GM12878 (cell line): ENCODE measurements at regions not wholly inside any gene's neighbourhood (a gene's known extent, or its start where the extent isn't known, plus 50 kb on each side); places are given as distances from the start of the nearest gene placed in this dataset.

Source experiments
- FOXM1 ChIP-seq: IDR thresholded peaks from 2 replicates; pipeline ENCODE4 v1.6.1; 2012; ENCODE audit warnings: low read depth, mild to moderate bottlenecking, inconsistent platforms, low read length, moderate library complexity
- USF1 ChIP-seq: IDR thresholded peaks from 2 replicates; pipeline ENCODE4 v1.6.1; 2011; ENCODE audit warnings: borderline replicate concordance, low read depth, mild to moderate bottlenecking, moderate library complexity, mixed read lengths, low read length; ENCODE audit not compliant: insufficient read depth; ENCODE audit errors: extremely low read length
- ZNF207 ChIP-seq: fragments of 450-650 bp; IDR thresholded peaks from 2 replicates; pipeline ENCODE4 v1.6.1; 2014; ENCODE audit warnings: antibody characterized with exemption, mild to moderate bottlenecking, borderline replicate concordance

- TF ChIP-seq USF1, result no peak
- TF ChIP-seq ZNF207, result no peak
- no peak for TF ChIP-seq FOXM1
Observed at GRCh38 chr2:188762151-188762550, 212.0 kb upstream of the COL3A1 start.
